Keratinocyte (primary cell): ENCODE measurements at regions not wholly inside any gene's neighbourhood (a gene's known extent, or its start where the extent isn't known, plus 50 kb on each side); places are given as distances from the start of the nearest gene placed in this dataset.

Source experiments
- DNase-seq: peaks from one replicate; pipeline ENCODE4 v3.0.0-alpha.2; 2011; ENCODE audit warnings: low read depth, missing footprints, low spot score
- FAIRE-seq: peaks from 2 replicates; lab custom pipeline; 2011; peaks lifted over from hg19 to GRCh38; lab: Jason Lieb, UNC
- H2AFZ ChIP-seq: 2 replicates; pipeline ENCODE4 v1.6.0; 2012; ENCODE audit warnings: low read length, control low read depth, inconsistent platforms; ENCODE audit not compliant: control insufficient read depth
- H3K27ac ChIP-seq: 2 replicates; pipeline ENCODE4 v1.5.1; 2011; ENCODE audit warnings: low read length; ENCODE audit not compliant: control insufficient read depth, insufficient read depth
- H3K27me3 ChIP-seq: 3 replicates; pipeline ENCODE4 v1.6.0; 2011; ENCODE audit warnings: low read length; ENCODE audit not compliant: control insufficient read depth, insufficient read depth; ENCODE audit errors: extremely low read depth
- H3K36me3 ChIP-seq, 2 experiments: 2 replicates in 1 of 2; 3 replicates in 1 of 2; pipeline ENCODE4 v1.5.1; 2011; ENCODE audit warnings: low read length in 2 of 2, mild to moderate bottlenecking in 1 of 2; ENCODE audit not compliant: control insufficient read depth in 2 of 2, insufficient read depth in 2 of 2; ENCODE audit errors: extremely low read depth in 1 of 2
- H3K4me1 ChIP-seq: 3 replicates; pipeline ENCODE4 v1.5.1; 2011; ENCODE audit warnings: low read length; ENCODE audit not compliant: control insufficient read depth, insufficient read depth; ENCODE audit errors: extremely low read depth
- H3K4me2 ChIP-seq: 3 replicates; pipeline ENCODE4 v1.6.0; 2011; ENCODE audit warnings: low read depth, low read length; ENCODE audit not compliant: control insufficient read depth, insufficient read depth; ENCODE audit errors: extremely low read depth
- H3K4me3 ChIP-seq, 3 experiments: fragments of 200-600 bp in 1 of 3; sonication (generic) in 1 of 3; 2 replicates in 2 of 3; 3 replicates in 1 of 3; pipeline ENCODE4 v1.5.1; 2011 to 2016; ENCODE audit warnings: low read length in 3 of 3, mild to moderate bottlenecking in 3 of 3, control low read depth in 2 of 3, inconsistent platforms in 1 of 3, low read depth in 1 of 3, mixed read lengths in 1 of 3, mixed run types in 1 of 3, moderate library complexity in 1 of 3; ENCODE audit not compliant: control insufficient read depth in 2 of 3, insufficient read depth in 2 of 3; ENCODE audit errors: extremely low read depth in 1 of 3
- H3K79me2 ChIP-seq: 2 replicates; pipeline ENCODE4 v1.6.0; 2012; ENCODE audit warnings: low read length; ENCODE audit not compliant: control insufficient read depth, insufficient read depth
- H3K9ac ChIP-seq: 3 replicates; pipeline ENCODE4 v1.6.0; 2011; ENCODE audit warnings: low read length; ENCODE audit not compliant: control insufficient read depth, insufficient read depth; ENCODE audit errors: extremely low read depth
- H3K9me1 ChIP-seq: 3 replicates; pipeline ENCODE4 v1.6.0; 2011; ENCODE audit warnings: low read length; ENCODE audit not compliant: control insufficient read depth, insufficient read depth; ENCODE audit errors: extremely low read depth
- H3K9me3 ChIP-seq: 2 replicates; pipeline ENCODE4 v1.5.1; 2012; ENCODE audit warnings: low read depth, low read length; ENCODE audit not compliant: control insufficient read depth
- H4K20me1 ChIP-seq: 3 replicates; pipeline ENCODE4 v1.6.0; 2011; ENCODE audit warnings: low read length; ENCODE audit not compliant: control insufficient read depth, insufficient read depth; ENCODE audit errors: extremely low read depth
- CTCF ChIP-seq, 3 experiments: IDR thresholded peaks in 1 of 3; conservative IDR thresholded peaks in 1 of 3; optimal IDR thresholded peaks in 1 of 3; 2 replicates in 2 of 3; 3 replicates in 1 of 3; pipeline versions ENCODE3 to v1.5.1; 2011; ENCODE audit warnings: low read length in 3 of 3, mild to moderate bottlenecking in 3 of 3, moderate library complexity in 2 of 3, control low read depth in 1 of 3, inconsistent platforms in 1 of 3; ENCODE audit not compliant: insufficient read depth in 2 of 3; ENCODE audit errors: extremely low read depth in 1 of 3
- EZH2 ChIP-seq: IDR thresholded peaks from one replicate; pipeline ENCODE4 v1.6.1; 2012; ENCODE audit warnings: inconsistent platforms, mild to moderate bottlenecking, low read length, moderate library complexity
- dilution Hi-C: fragments of 300-500 bp; cut with MboI; formaldehyde crosslinking; loops from one replicate; pipeline ENCODE4 v1.7.0; 2020; ENCODE audit warnings: low sequenced_read_pairs; ENCODE audit not compliant: extremely low pct_ligation_motif_present

DNA sequence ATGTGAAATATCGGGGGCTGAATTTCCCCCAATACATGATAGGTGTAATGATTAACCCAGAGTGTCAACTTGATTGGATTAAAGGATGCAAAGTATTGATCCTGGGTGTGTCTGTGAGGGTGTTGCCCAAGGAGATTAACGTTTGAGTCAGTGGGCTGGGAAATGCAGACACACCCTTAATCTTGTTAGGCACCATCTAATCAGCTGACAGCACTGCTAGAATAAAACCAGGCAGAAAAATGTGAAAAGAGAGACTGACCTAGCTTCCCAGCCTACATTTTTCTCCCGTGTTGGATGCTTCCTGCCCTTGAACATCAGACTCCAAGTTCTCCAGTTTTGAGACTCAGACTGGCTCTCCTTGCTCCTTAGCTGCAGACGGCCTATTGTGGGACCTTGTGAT lies 247.8 kb downstream of the OTOL1 start:
- Histone ChIP-seq H3K9me1 (no peaks in the 10 kb centered on the region), H3K27ac (no peak overlapping the region), H3K9me3 (no peaks in the 10 kb centered on the region), H4K20me1 (no peaks in the 10 kb centered on the region), H2AFZ (no peak overlapping the region), H3K36me3 (no peaks in the 10 kb centered on the region), H3K4me1 (no peaks in the 10 kb centered on the region), H3K4me3 (no peak overlapping the region), H3K79me2 (no peaks in the 10 kb centered on the region), H3K4me2 (no peak overlapping the region), H3K9ac (no peak overlapping the region), H3K27me3 (no peaks in the 10 kb centered on the region)
- no peak for DNase-seq
- TF ChIP-seq CTCF (optimal IDR thresholded peaks at IDR 0.05 in 1 of 3, IDR thresholded peaks at IDR 0.05 in 1 of 3, conservative IDR thresholded peaks at IDR 0.05 in 1 of 3; ENCODE audit: extremely low read depth in 1 of 3, insufficient read depth in 2 of 3, low read length in 3 of 3) (no peak), EZH2 (no peak)
- dilution Hi-C loops = no loop called here
- FAIRE-seq = no peak

DNA sequence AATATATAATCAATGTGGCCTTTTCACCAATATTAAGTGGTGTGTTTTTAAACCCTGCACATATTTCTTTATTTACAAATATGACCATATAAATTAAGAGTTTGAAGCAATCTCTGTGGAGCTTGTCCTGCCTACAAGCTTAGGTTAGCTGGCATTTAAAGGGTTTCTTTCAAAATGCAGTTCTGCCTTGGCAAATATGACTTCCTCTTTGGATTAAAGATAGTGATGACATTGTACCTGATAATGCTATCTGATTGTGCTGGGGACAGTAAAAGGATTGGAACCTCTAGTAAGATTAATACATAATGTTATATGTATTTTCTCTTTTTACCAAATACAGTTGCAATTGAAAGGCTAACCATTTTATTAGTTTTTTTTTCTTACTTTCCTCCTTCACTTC lies 249.1 kb downstream of the OTOL1 start:
- FAIRE-seq = no peak
- dilution Hi-C loops = no loop called here
- no peak for DNase-seq

More for the DNA sequence above, 249.1 kb downstream of the OTOL1 start:
- Histone ChIP-seq H3K4me3 (no peak overlapping the region), H3K4me1 (no peaks in the 10 kb centered on the region), H2AFZ (no peak overlapping the region), H3K9me1 (no peaks in the 10 kb centered on the region), H3K79me2 (no peaks in the 10 kb centered on the region), H3K36me3 (no peaks in the 10 kb centered on the region), H3K9me3 (no peaks in the 10 kb centered on the region), H4K20me1 (no peaks in the 10 kb centered on the region), H3K4me2 (no peak overlapping the region), H3K9ac (no peak overlapping the region), H3K27ac (no peak overlapping the region), H3K27me3 (no peaks in the 10 kb centered on the region)
- no peak for TF ChIP-seq EZH2
- TF ChIP-seq CTCF (optimal IDR thresholded peaks at IDR 0.05 in 1 of 3, IDR thresholded peaks at IDR 0.05 in 1 of 3, conservative IDR thresholded peaks at IDR 0.05 in 1 of 3; ENCODE audit: extremely low read depth in 1 of 3, insufficient read depth in 2 of 3, low read length in 3 of 3) = no peak
